ENCODE measurements at regions not wholly inside any gene's neighbourhood (a gene's known extent, or its start where the extent isn't known, plus 50 kb on each side); places are given as distances from the start of the nearest gene placed in this dataset.

GRCh38 chr4:3382251-3382650 lies 59.5 kb upstream of the HGFAC start:
- TF ChIP-seq YY1 (IDR thresholded peaks at IDR 0.05; ENCODE audit: low read depth) (no peak), EP300 (IDR thresholded peaks at IDR 0.05; ENCODE audit: borderline replicate concordance) (no peak), FOXM1 (IDR thresholded peaks at IDR 0.05; ENCODE audit: borderline replicate concordance, low read depth) (no peak), CEBPB (IDR thresholded peaks at IDR 0.05) (no peak)

All from Ishikawa (cell line).